H9 (cell line): ENCODE measurements at regions not wholly inside any gene's neighbourhood (a gene's known extent, or its start where the extent isn't known, plus 50 kb on each side); places are given as distances from the start of the nearest gene placed in this dataset.

Experiments used
- DNase-seq: peaks from one replicate; pipeline ENCODE4 v3.0.0-alpha.2; 2017
- H2AFZ ChIP-seq: one replicate; pipeline ENCODE4 v1.6.1; 2013; ENCODE audit warnings: mild to moderate bottlenecking, low read length, control low read depth, moderate library complexity
- H2AK5ac ChIP-seq: 2 replicates; pipeline ENCODE4 v1.6.1; 2013; ENCODE audit warnings: low read length, control low read depth, mixed read lengths; ENCODE audit not compliant: insufficient read length
- H2BK120ac ChIP-seq: one replicate; pipeline ENCODE4 v1.6.1; 2013; ENCODE audit warnings: low read depth, mild to moderate bottlenecking, low read length, control low read depth, inconsistent platforms; ENCODE audit not compliant: poor library complexity, severe bottlenecking
- H2BK12ac ChIP-seq: 2 replicates; pipeline ENCODE4 v1.6.1; 2013; ENCODE audit warnings: low read length, control low read depth, mixed read lengths, low read depth; ENCODE audit not compliant: insufficient read length
- H2BK15ac ChIP-seq: 2 replicates; pipeline ENCODE4 v1.6.1; 2013; ENCODE audit warnings: low read depth, low read length, control low read depth
- H2BK20ac ChIP-seq: one replicate; pipeline ENCODE4 v1.6.1; 2013; ENCODE audit warnings: low read depth, mild to moderate bottlenecking, low read length, control low read depth, inconsistent platforms; ENCODE audit not compliant: poor library complexity, severe bottlenecking
- H2BK5ac ChIP-seq: 2 replicates; pipeline ENCODE4 v1.6.1; 2013; ENCODE audit warnings: low read length, control low read depth, mixed read lengths; ENCODE audit not compliant: insufficient read length
- H3K14ac ChIP-seq: 2 replicates; pipeline ENCODE4 v1.6.1; 2013; ENCODE audit warnings: low read length, control low read depth; ENCODE audit not compliant: insufficient read depth
- H3K18ac ChIP-seq: 2 replicates; pipeline ENCODE4 v1.6.1; 2013; ENCODE audit warnings: low read depth, mild to moderate bottlenecking, mixed read lengths, low read length, control low read depth; ENCODE audit not compliant: insufficient read length
- H3K23ac ChIP-seq: 2 replicates; pipeline ENCODE4 v1.6.1; 2013; ENCODE audit warnings: low read length, control low read depth, mixed read lengths, low read depth; ENCODE audit not compliant: insufficient read length
- H3K23me2 ChIP-seq: 2 replicates; pipeline ENCODE4 v1.6.1; 2013; ENCODE audit warnings: low read depth, mild to moderate bottlenecking, mixed read lengths, low read length, control low read depth; ENCODE audit not compliant: insufficient read length, poor library complexity, severe bottlenecking
- H3K27ac ChIP-seq: 2 replicates; pipeline ENCODE4 v1.5.1; 2013; ENCODE audit warnings: low read length, control low read depth, mixed read lengths, low read depth; ENCODE audit not compliant: insufficient read length
- H3K27me3 ChIP-seq: 2 replicates; pipeline ENCODE4 v1.6.1; 2013; ENCODE audit warnings: low read length, control low read depth, inconsistent platforms; ENCODE audit not compliant: insufficient read depth
- H3K4ac ChIP-seq: 2 replicates; pipeline ENCODE4 v1.6.1; 2013; ENCODE audit warnings: low read depth, mild to moderate bottlenecking, control low read depth, inconsistent platforms, low read length, moderate library complexity
- H3K4me1 ChIP-seq: 2 replicates; pipeline ENCODE4 v1.6.1; 2013; ENCODE audit warnings: low read length, control low read depth, inconsistent platforms; ENCODE audit not compliant: insufficient read depth
- H3K4me2 ChIP-seq: 2 replicates; pipeline ENCODE4 v1.6.1; 2013; ENCODE audit warnings: low read length, control low read depth, mixed read lengths; ENCODE audit not compliant: insufficient read length, insufficient read depth
- H3K56ac ChIP-seq: 2 replicates; pipeline ENCODE4 v1.6.1; 2013; ENCODE audit warnings: low read depth, mild to moderate bottlenecking, mixed read lengths, low read length, control low read depth; ENCODE audit not compliant: insufficient read length
- H3K79me1 ChIP-seq: 2 replicates; pipeline ENCODE4 v1.6.1; 2013; ENCODE audit warnings: low read depth, mild to moderate bottlenecking, moderate library complexity, low read length, control low read depth, inconsistent platforms; ENCODE audit not compliant: insufficient read depth, poor library complexity, severe bottlenecking
- H3K79me2 ChIP-seq: 2 replicates; pipeline ENCODE4 v1.6.1; 2013; ENCODE audit warnings: low read length, control low read depth, inconsistent platforms; ENCODE audit not compliant: insufficient read depth
- H3K9ac ChIP-seq: 2 replicates; pipeline ENCODE4 v1.6.1; 2013; ENCODE audit warnings: low read length, control low read depth, mixed read lengths; ENCODE audit not compliant: insufficient read length; ENCODE audit errors: extremely low read depth
- H3K9me3 ChIP-seq: one replicate; pipeline ENCODE4 v1.6.1; 2013; ENCODE audit warnings: low read depth, low read length, inconsistent platforms; ENCODE audit not compliant: control insufficient read depth
- H3T11ph ChIP-seq: one replicate; pipeline ENCODE4 v1.6.1; 2013; ENCODE audit warnings: mild to moderate bottlenecking, low read length, control low read depth, inconsistent platforms
- H4K20me1 ChIP-seq: one replicate; pipeline ENCODE4 v1.6.1; 2013; ENCODE audit not compliant: control insufficient read depth, insufficient read length, insufficient read depth
- H4K5ac ChIP-seq: 2 replicates; pipeline ENCODE4 v1.6.1; 2013; ENCODE audit warnings: low read depth, mild to moderate bottlenecking, mixed read lengths, low read length, control low read depth; ENCODE audit not compliant: insufficient read length
- H4K8ac ChIP-seq: replicated peaks from 2 replicates; pipeline ENCODE4 v1.6.1; 2013; ENCODE audit warnings: low read length, control low read depth, mixed read lengths, low read depth; ENCODE audit not compliant: insufficient read length
- H4K91ac ChIP-seq: 2 replicates; pipeline ENCODE4 v1.6.1; 2013; ENCODE audit warnings: low read depth, mild to moderate bottlenecking, moderate library complexity, mixed read lengths, low read length, control low read depth; ENCODE audit not compliant: insufficient read length
- H3K27ac Mint-ChIP-seq, 3 experiments: 2 replicates in 2 of 3; 3 replicates in 1 of 3; pipeline ENCODE4 v1.8.0; 2020 to 2021; ENCODE audit warnings: mixed read lengths in 3 of 3, mild to moderate bottlenecking in 1 of 3, moderate library complexity in 1 of 3
- H3K27me3 Mint-ChIP-seq: 2 replicates; pipeline ENCODE4 v1.8.0; 2021; ENCODE audit warnings: low read depth, mild to moderate bottlenecking, moderate library complexity, mixed read lengths
- H3K36me3 Mint-ChIP-seq, 3 experiments: 2 replicates in 2 of 3; 3 replicates in 1 of 3; pipeline ENCODE4 v1.8.0; 2020 to 2021; ENCODE audit warnings: low read depth in 3 of 3, mixed read lengths in 3 of 3; ENCODE audit not compliant: insufficient read depth in 1 of 3
- H3K4me1 Mint-ChIP-seq, 2 experiments: 2 replicates each; pipeline ENCODE4 v1.8.0; 2020; ENCODE audit warnings: mixed read lengths in 2 of 2
- H3K4me3 Mint-ChIP-seq, 2 experiments: 2 replicates in 1 of 2; 3 replicates in 1 of 2; pipeline ENCODE4 v1.8.0; 2020 to 2021; ENCODE audit warnings: mild to moderate bottlenecking in 2 of 2, mixed read lengths in 2 of 2, moderate library complexity in 1 of 2
- H3K9me3 Mint-ChIP-seq, 2 experiments: 2 replicates in 1 of 2; 3 replicates in 1 of 2; pipeline ENCODE4 v1.8.0; 2020; ENCODE audit warnings: mild to moderate bottlenecking in 2 of 2, mixed read lengths in 2 of 2, moderate library complexity in 1 of 2
- CTCF ChIP-seq: fragments of 200-600 bp; sonication (generic); conservative IDR thresholded peaks from 3 replicates; pipeline ENCODE4 v1.8.0; 2021; ENCODE audit warnings: antibody characterized with exemption, mild to moderate bottlenecking
- WGBS: extraction: QIAGEN DNeasy Blood & Tissue Kit; methylation state at CpG from one replicate; pipeline ENCODE4 v1.1.7; 2013; ENCODE audit warnings: missing lambda C conversion rate, low lambda C conversion rate, mixed read lengths; ENCODE audit not compliant: insufficient read length; ENCODE audit errors: extremely low coverage; 5-methylcytosine and 5-hydroxymethylcytosine counted together

DNA sequence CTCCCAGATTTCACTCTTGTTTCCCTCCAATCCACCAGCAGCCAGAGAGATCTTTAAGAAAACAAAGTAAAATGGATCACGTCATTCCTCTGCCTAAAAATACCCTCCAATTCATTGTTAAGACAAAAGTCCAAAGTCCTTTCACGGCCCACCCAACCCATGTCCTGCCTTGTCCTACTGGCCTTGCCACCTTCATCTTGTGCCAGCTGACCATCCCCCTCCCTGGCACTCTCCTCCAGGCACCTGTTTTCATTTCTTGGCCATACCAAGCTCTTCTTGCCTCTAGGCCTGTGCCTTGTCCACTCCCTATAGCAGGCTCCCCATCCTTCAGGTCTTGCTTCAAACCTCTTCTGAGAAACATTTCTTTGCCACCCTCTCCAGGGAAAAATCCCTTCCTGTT, 307.6 kb downstream of the MSX2 start:
- no peaks in the 10 kb centered on the region for H3K9me3 ChIP-seq
- Mint-ChIP-seq H3K27me3 (peaks cover 2% of the 10 kb centered on the region; the same call in 1 of the 2 replicates), H3K4me3 (no peak overlapping the region), H3K4me1 (no peaks in the 10 kb centered on the region), H3K9me3 (no peaks in the 10 kb centered on the region; a peak in 2 of 5 replicates), H3K27ac (no peak overlapping the region), H3K36me3 (no peaks in the 10 kb centered on the region)
- H2BK5ac ChIP-seq: no peak overlapping the region
- H2BK12ac ChIP-seq: no peak overlapping the region
- no peaks in the 10 kb centered on the region for H3K27me3 ChIP-seq
- H2AK5ac ChIP-seq: no peak overlapping the region
- H3K27ac ChIP-seq: no peak overlapping the region
- H3K18ac ChIP-seq: no peak overlapping the region
- H3K4me1 ChIP-seq: no peaks in the 10 kb centered on the region
- no peaks in the 10 kb centered on the region for H4K20me1 ChIP-seq
- H3K4me2 ChIP-seq: no peak overlapping the region
- no peak overlapping the region for H3K23ac ChIP-seq
- no peak overlapping the region for H2BK120ac ChIP-seq
- no peak overlapping the region for H3K4ac ChIP-seq
- no peak overlapping the region for H2BK20ac ChIP-seq
- no peak overlapping the region for H3K9ac ChIP-seq
- TF ChIP-seq CTCF: no peak
- no peak overlapping the region for H2BK15ac ChIP-seq
- H3T11ph ChIP-seq: no peak overlapping the region
- no CpG with 5 or more reads among the region's 2 CpGs for WGBS
- H3K79me1 ChIP-seq: no peaks in the 10 kb centered on the region
- H4K91ac ChIP-seq: no peak overlapping the region
- H4K5ac ChIP-seq: no peak overlapping the region
- H3K79me2 ChIP-seq: no peaks in the 10 kb centered on the region
- H3K23me2 ChIP-seq: no peaks in the 10 kb centered on the region
- DNase-seq: no peak
- H3K56ac ChIP-seq: no peak overlapping the region
- no peak overlapping the region for H4K8ac ChIP-seq
- H3K14ac ChIP-seq: no peak overlapping the region
- H2AFZ ChIP-seq: no peak overlapping the region
